Frontal cortex (tissue), 3 donors: ENCODE measurements at regions not wholly inside any gene's neighbourhood (a gene's known extent, or its start where the extent isn't known, plus 50 kb on each side); places are given as distances from the start of the nearest gene placed in this dataset.

ENCODE experiments used
- DNase-seq, 2 donors: peaks; one replicate each; pipeline ENCODE4 v3.0.0; 2012; ENCODE audit warnings: low spot score in 2 of 2
- FAIRE-seq: peaks from 2 replicates; lab custom pipeline; 2012; peaks lifted over from hg19 to GRCh38; lab: Jason Lieb, UNC
- donor health status: control.
- donor health status: control.
- donor health status: control.

- no peak for FAIRE-seq
- DNase-seq: no peak
Measured at GRCh38 chr5:110019119-110019518, 329.4 kb downstream of the MAN2A1 start.

- no peak for DNase-seq
- no peak for FAIRE-seq
Measured at GRCh38 chr5:110019780-110020179, 330.1 kb downstream of the MAN2A1 start.

GRCh38 chr5:110021251-110021650 is 331.5 kb downstream of the MAN2A1 start:
- no peak for FAIRE-seq

GRCh38 chr5:110025160-110025559 is 335.4 kb downstream of the MAN2A1 start:
- FAIRE-seq (no peak), DNase-seq (no peak)

More at GRCh38 chr5:110021251-110021650, 331.5 kb downstream of the MAN2A1 start:
- no peak for DNase-seq

GRCh38 chr5:110027527-110028322 is 338.0 kb downstream of the MAN2A1 start:
- no peak for DNase-seq
- FAIRE-seq: no peak

GRCh38 chr5:110031402-110032140 is 341.8 kb downstream of the MAN2A1 start:
- FAIRE-seq (no peak), DNase-seq (no peak)

- FAIRE-seq: no peak
- no peak for DNase-seq
Measured at GRCh38 chr5:110032376-110032775, 342.6 kb downstream of the MAN2A1 start.

- no peak for FAIRE-seq
- no peak for DNase-seq
Measured at GRCh38 chr5:110034056-110034600, 344.4 kb downstream of the MAN2A1 start.

- DNase-seq (no peak), FAIRE-seq (no peak)
Measured at GRCh38 chr5:110038297-110038997, 348.7 kb downstream of the MAN2A1 start.

GRCh38 chr5:110040178-110040577 is 350.5 kb downstream of the MAN2A1 start:
- FAIRE-seq (no peak), DNase-seq (no peak)

GRCh38 chr5:110043025-110043424 is 353.3 kb downstream of the MAN2A1 start:
- FAIRE-seq (no peak), DNase-seq (no peak)

- DNase-seq (no peak), FAIRE-seq (no peak)
Measured at GRCh38 chr5:110045158-110045557, 355.4 kb downstream of the MAN2A1 start.

GRCh38 chr5:110048491-110048890 is 358.8 kb downstream of the MAN2A1 start:
- FAIRE-seq: no peak

GRCh38 chr5:110049816-110050215 is 360.1 kb downstream of the MAN2A1 start:
- no peak for DNase-seq
- no peak for FAIRE-seq

More at GRCh38 chr5:110048491-110048890, 358.8 kb downstream of the MAN2A1 start:
- no peak for DNase-seq

- no peak for DNase-seq
- no peak for FAIRE-seq
Measured at GRCh38 chr5:110050640-110051345, 361.1 kb downstream of the MAN2A1 start.

- FAIRE-seq: no peak
- DNase-seq: no peak
Measured at GRCh38 chr5:110053205-110053604, 363.5 kb downstream of the MAN2A1 start.

- FAIRE-seq: no peak
Measured at GRCh38 chr5:110053824-110054223, 364.1 kb downstream of the MAN2A1 start.

GRCh38 chr5:110054240-110054639 is 364.5 kb downstream of the MAN2A1 start:
- DNase-seq (no peak), FAIRE-seq (no peak)

More at GRCh38 chr5:110053824-110054223, 364.1 kb downstream of the MAN2A1 start:
- DNase-seq: no peak

- no peak for FAIRE-seq
- no peak for DNase-seq
Measured at GRCh38 chr5:110055302-110055701, 365.6 kb downstream of the MAN2A1 start.
